HepG2 (cell line): ENCODE measurements at regions not wholly inside any gene's neighbourhood (a gene's known extent, or its start where the extent isn't known, plus 50 kb on each side); places are given as distances from the start of the nearest gene placed in this dataset.

Experiments
- CCAR2 ChIP-seq: fragments of 200-400 bp; formaldehyde crosslinking; optimal IDR thresholded peaks from 2 replicates; pipeline ENCODE3; 2018; ENCODE audit warnings: low read depth, mild to moderate bottlenecking, low read length, moderate library complexity
- CHCHD3 ChIP-seq: sonication (generic); formaldehyde crosslinking; IDR thresholded peaks from 2 replicates; pipeline ENCODE4 v1.8.0; 2022; ENCODE audit warnings: mild to moderate bottlenecking, missing genetic modification reagents, moderate library complexity
- ELF4 ChIP-seq: sonication (generic); formaldehyde crosslinking; IDR thresholded peaks from 2 replicates; pipeline ENCODE4 v1.5.0; 2020; ENCODE audit warnings: missing genetic modification reagents, mild to moderate bottlenecking, moderate library complexity, borderline replicate concordance
- MZF1 ChIP-seq: sonication (generic); formaldehyde crosslinking; IDR thresholded peaks from 2 replicates; pipeline ENCODE4 v1.8.1; 2023; ENCODE audit warnings: mild to moderate bottlenecking, missing genetic modification reagents, borderline replicate concordance
- PAF1 ChIP-seq: IDR thresholded peaks from 2 replicates; pipeline ENCODE4 v1.6.1; 2016; ENCODE audit warnings: missing genetic modification reagents, missing compliant biosample characterization
- PRDM10 ChIP-seq: sonication (generic); formaldehyde crosslinking; IDR thresholded peaks from 2 replicates; pipeline ENCODE4 v1.4.0; 2020; ENCODE audit warnings: low read depth, missing genetic modification reagents
- ZBTB21 ChIP-seq: sonication (generic); formaldehyde crosslinking; IDR thresholded peaks from 2 replicates; pipeline ENCODE4 v1.4.0; 2020; ENCODE audit warnings: missing genetic modification reagents
- ZNF367 ChIP-seq: sonication (generic); formaldehyde crosslinking; IDR thresholded peaks from 2 replicates; pipeline ENCODE4 v1.4.0; 2020; ENCODE audit warnings: missing genetic modification reagents, borderline replicate concordance
- ZNF652 ChIP-seq: IDR thresholded peaks from 2 replicates; pipeline ENCODE4 v1.6.1; 2016; ENCODE audit warnings: low read depth, borderline replicate concordance
- TF ChIP-seq, protein P1 (sequence below): sonication (generic); formaldehyde crosslinking; IDR thresholded peaks from 2 replicates; pipeline ENCODE4 v1.5.0; 2020; ENCODE audit warnings: missing genetic modification reagents

GRCh38 chr2:107627926-107628325 is 198.8 kb upstream of the RGPD4 start:
- no peak for TF ChIP-seq ELF4 (CRISPR knock-in tag)
- no peak for TF ChIP-seq ZNF367
- TF ChIP-seq PAF1 (CRISPR knock-in tag): no peak
- TF ChIP-seq, protein P1, sequence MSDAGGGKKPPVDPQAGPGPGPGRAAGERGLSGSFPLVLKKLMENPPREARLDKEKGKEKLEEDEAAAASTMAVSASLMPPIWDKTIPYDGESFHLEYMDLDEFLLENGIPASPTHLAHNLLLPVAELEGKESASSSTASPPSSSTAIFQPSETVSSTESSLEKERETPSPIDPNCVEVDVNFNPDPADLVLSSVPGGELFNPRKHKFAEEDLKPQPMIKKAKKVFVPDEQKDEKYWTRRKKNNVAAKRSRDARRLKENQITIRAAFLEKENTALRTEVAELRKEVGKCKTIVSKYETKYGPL (CRISPR knock-in tag): no peak
- no peak for TF ChIP-seq PRDM10 (CRISPR knock-in tag)
- TF ChIP-seq ZNF652 (CRISPR knock-in tag): no peak
- TF ChIP-seq CHCHD3 (CRISPR knock-in tag): no peak
- TF ChIP-seq MZF1: no peak
- TF ChIP-seq CCAR2: no peak
- TF ChIP-seq ZBTB21 (CRISPR knock-in tag): no peak
